ENCODE measurements at regions not wholly inside any gene's neighbourhood (a gene's known extent, or its start where the extent isn't known, plus 50 kb on each side); places are given as distances from the start of the nearest gene placed in this dataset.

DNA sequence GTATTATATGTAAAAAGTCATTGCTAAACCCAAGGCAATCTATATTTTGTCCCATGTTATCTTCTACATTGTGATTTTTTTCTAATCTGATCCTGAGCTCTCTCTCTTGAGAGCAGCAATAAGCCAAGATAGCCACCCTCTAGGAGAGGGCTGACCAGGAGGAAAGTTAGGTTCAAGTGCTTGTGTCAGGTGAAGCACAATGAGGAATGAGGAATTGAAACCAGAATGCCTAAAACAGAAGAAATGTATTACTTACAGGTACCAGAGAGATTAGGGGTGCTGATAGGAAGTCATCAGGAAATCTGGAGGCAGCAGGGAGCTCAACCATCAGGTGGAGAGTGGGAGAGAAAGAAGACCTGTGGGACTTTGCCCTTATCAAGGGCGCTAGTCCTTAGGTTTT lies 85.5 kb upstream of the BARHL2 start:
- Histone ChIP-seq H3K9me3 (replicated peaks; ENCODE audit: control insufficient read depth, insufficient read depth, low read length) (no peaks in the 10 kb centered on the region), H2AFZ (ENCODE audit: low read depth, low read length) (no peak overlapping the region), H3K9ac (replicated peaks; ENCODE audit: extremely low read depth, insufficient read depth, low read length) (no peak overlapping the region), H3K36me3 (ENCODE audit: control insufficient read depth in 2 of 2, extremely low read depth in 1 of 2, insufficient read depth in 2 of 2, low read length in 2 of 2) (no peaks in the 10 kb centered on the region), H3K4me3 (replicated peaks in 1 of 3; ENCODE audit: insufficient read depth in 1 of 3, low read depth in 1 of 3, low read length in 3 of 3) (no peak overlapping the region), H3K4me2 (ENCODE audit: insufficient read depth, low read length) (no peak overlapping the region), H3K9me1 (replicated peaks; ENCODE audit: control insufficient read depth, extremely low read depth, insufficient read depth, low read length) (no peaks in the 10 kb centered on the region), H4K20me1 (replicated peaks; ENCODE audit: control insufficient read depth, extremely low read depth, insufficient read depth, low read length) (no peaks in the 10 kb centered on the region), H3K79me2 (ENCODE audit: control insufficient read depth, insufficient read depth, low read length) (no peaks in the 10 kb centered on the region), H3K27ac (ENCODE audit: insufficient read depth, low read depth, low read length) (no peak overlapping the region), H3K27me3 (ENCODE audit: control insufficient read depth in 2 of 2, insufficient read depth in 2 of 2, low read length in 2 of 2) (no peaks in the 10 kb centered on the region), H3K4me1 (ENCODE audit: control insufficient read depth, extremely low read depth, insufficient read depth, low read length) (no peaks in the 10 kb centered on the region)
- intact Hi-C loops (cut with micrococcal nuclease) = no loop called here
- dilution Hi-C loops (cut with MboI; ENCODE audit: extremely low pct_ligation_motif_present, low sequenced_read_pairs) = no loop called here
- CTCF ChIA-PET = interaction anchor here (0.7 kb wide), 1 partner anchor 162 kb away, joined by 3 read pairs; no protein-coding TSS in a partner anchor
- no peak for FAIRE-seq
- TF ChIP-seq JUN (IDR thresholded peaks at IDR 0.05; ENCODE audit: borderline replicate concordance, insufficient read depth, insufficient read length, low read depth) = no peak
- TF ChIP-seq POLR2A (IDR thresholded peaks at IDR 0.05; ENCODE audit: low read depth, low read length) = no peak
- TF ChIP-seq, protein P1, sequence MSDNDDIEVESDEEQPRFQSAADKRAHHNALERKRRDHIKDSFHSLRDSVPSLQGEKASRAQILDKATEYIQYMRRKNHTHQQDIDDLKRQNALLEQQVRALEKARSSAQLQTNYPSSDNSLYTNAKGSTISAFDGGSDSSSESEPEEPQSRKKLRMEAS (IDR thresholded peaks at IDR 0.05; ENCODE audit: insufficient read depth, insufficient read length) = no peak
- no peak for TF ChIP-seq MYC (IDR thresholded peaks at IDR 0.05; ENCODE audit: low read depth, low read length)
- no peak for TF ChIP-seq EZH2 (IDR thresholded peaks at IDR 0.05; ENCODE audit: borderline replicate concordance, low read depth, low read length, severe bottlenecking)
- TF ChIP-seq, protein P2, sequence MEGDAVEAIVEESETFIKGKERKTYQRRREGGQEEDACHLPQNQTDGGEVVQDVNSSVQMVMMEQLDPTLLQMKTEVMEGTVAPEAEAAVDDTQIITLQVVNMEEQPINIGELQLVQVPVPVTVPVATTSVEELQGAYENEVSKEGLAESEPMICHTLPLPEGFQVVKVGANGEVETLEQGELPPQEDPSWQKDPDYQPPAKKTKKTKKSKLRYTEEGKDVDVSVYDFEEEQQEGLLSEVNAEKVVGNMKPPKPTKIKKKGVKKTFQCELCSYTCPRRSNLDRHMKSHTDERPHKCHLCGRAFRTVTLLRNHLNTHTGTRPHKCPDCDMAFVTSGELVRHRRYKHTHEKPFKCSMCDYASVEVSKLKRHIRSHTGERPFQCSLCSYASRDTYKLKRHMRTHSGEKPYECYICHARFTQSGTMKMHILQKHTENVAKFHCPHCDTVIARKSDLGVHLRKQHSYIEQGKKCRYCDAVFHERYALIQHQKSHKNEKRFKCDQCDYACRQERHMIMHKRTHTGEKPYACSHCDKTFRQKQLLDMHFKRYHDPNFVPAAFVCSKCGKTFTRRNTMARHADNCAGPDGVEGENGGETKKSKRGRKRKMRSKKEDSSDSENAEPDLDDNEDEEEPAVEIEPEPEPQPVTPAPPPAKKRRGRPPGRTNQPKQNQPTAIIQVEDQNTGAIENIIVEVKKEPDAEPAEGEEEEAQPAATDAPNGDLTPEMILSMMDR (IDR thresholded peaks at IDR 0.05; ENCODE audit: extremely low read depth in 1 of 2, insufficient read depth in 1 of 2, low read depth in 1 of 2, low read length in 2 of 2) = no peak
- POLR2A ChIA-PET = no interaction called here
- no TSS peak for BruUV-seq (replicated peaks)
- no peak for DNase-seq (ENCODE audit: low read depth, low spot score)
